NCI-H2107 treated with DMSO at 0.1 percent for 48 hours (cell line): ENCODE measurements at regions not wholly inside any gene's neighbourhood (a gene's known extent, or its start where the extent isn't known, plus 50 kb on each side); places are given as distances from the start of the nearest gene placed in this dataset.
A peak's percentile ranks its signal among the peaks of the same experiment; 100 is the strongest.
"Not testable (repeated sequence)": the region's sequence is repeated elsewhere in the genome, so short reads cannot be mapped to it uniquely, and the experiment has no call there.

Experiments used
- DNase-seq: peaks from one replicate; lab custom pipeline; 2025; ENCODE audit not compliant: unreplicated experiment; lab: John Stamatoyannopoulos, UW

- DNase-seq, result no peak
These were observed 365.3 kb upstream of the PROX1 start for GRCh38 chr1:213622365-213623063.

- DNase-seq, result no peak
These were observed 364.6 kb upstream of the PROX1 start for GRCh38 chr1:213623064-213623581.

- DNase-seq, result no peak
These were observed 363.9 kb upstream of the PROX1 start for GRCh38 chr1:213623862-213624261.

GRCh38 chr1:213636778-213637177, 351.0 kb upstream of the PROX1 start:
- DNase-seq, result not testable (repeated sequence)

- no peak for DNase-seq
These were observed 346.5 kb upstream of the PROX1 start for GRCh38 chr1:213641312-213641711.

- DNase-seq, result no peak
These were observed 344.4 kb upstream of the PROX1 start for GRCh38 chr1:213643360-213643759.

GRCh38 chr1:213647864-213648650, 339.7 kb upstream of the PROX1 start:
- no peak for DNase-seq

- peak; percentile 88 for DNase-seq
These were observed 338.4 kb upstream of the PROX1 start for GRCh38 chr1:213649373-213649772.

- DNase-seq, result no peak
These were observed 337.2 kb upstream of the PROX1 start for GRCh38 chr1:213650603-213651002.

- peak; percentile 71 for DNase-seq
These were observed 336.7 kb upstream of the PROX1 start for GRCh38 chr1:213651077-213651476.

- DNase-seq, result no peak
These were observed 335.7 kb upstream of the PROX1 start for GRCh38 chr1:213652109-213652508.

- DNase-seq, result no peak
These were observed 331.7 kb upstream of the PROX1 start for GRCh38 chr1:213656039-213656438.

- DNase-seq, result no peak
These were observed 331.3 kb upstream of the PROX1 start for GRCh38 chr1:213656503-213656902.

- no peak for DNase-seq
These were observed 330.8 kb upstream of the PROX1 start for GRCh38 chr1:213657013-213657412.

GRCh38 chr1:213657879-213658278, 329.9 kb upstream of the PROX1 start:
- DNase-seq, result no peak

GRCh38 chr1:213658457-213658856, 329.3 kb upstream of the PROX1 start:
- DNase-seq, result no peak

GRCh38 chr1:213659580-213660547, 327.9 kb upstream of the PROX1 start:
- DNase-seq, result no peak

GRCh38 chr1:213661302-213661701, 326.5 kb upstream of the PROX1 start:
- DNase-seq, result no peak

GRCh38 chr1:213666113-213666512, 321.7 kb upstream of the PROX1 start:
- DNase-seq, result no peak

GRCh38 chr1:213666922-213667321, 320.9 kb upstream of the PROX1 start:
- no peak for DNase-seq

- no peak for DNase-seq
These were observed 318.3 kb upstream of the PROX1 start for GRCh38 chr1:213669512-213669911.
